ENCODE measurements at regions not wholly inside any gene's neighbourhood (a gene's known extent, or its start where the extent isn't known, plus 50 kb on each side); places are given as distances from the start of the nearest gene placed in this dataset.

DNA sequence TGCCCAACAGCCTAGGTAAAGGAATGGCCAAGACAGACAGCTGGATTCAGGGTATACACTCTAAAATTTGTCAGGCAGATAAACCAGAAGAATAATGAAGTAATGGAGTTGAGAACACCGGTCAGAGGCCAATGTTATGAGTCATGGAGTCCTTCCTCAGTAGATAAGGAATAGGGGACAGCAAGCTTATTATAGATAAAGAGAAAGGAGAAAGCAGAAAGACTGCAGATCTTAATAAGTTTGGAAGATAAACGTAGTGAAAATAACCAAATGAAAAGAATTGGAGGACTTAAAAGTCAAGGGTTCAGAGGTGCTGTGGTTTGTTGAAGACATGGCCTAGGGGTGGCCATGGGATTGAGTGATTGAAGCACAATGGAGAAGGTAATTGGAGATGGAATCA, 63.5 kb upstream of the NFE2L2 start:
- TF ChIP-seq, protein P1, sequence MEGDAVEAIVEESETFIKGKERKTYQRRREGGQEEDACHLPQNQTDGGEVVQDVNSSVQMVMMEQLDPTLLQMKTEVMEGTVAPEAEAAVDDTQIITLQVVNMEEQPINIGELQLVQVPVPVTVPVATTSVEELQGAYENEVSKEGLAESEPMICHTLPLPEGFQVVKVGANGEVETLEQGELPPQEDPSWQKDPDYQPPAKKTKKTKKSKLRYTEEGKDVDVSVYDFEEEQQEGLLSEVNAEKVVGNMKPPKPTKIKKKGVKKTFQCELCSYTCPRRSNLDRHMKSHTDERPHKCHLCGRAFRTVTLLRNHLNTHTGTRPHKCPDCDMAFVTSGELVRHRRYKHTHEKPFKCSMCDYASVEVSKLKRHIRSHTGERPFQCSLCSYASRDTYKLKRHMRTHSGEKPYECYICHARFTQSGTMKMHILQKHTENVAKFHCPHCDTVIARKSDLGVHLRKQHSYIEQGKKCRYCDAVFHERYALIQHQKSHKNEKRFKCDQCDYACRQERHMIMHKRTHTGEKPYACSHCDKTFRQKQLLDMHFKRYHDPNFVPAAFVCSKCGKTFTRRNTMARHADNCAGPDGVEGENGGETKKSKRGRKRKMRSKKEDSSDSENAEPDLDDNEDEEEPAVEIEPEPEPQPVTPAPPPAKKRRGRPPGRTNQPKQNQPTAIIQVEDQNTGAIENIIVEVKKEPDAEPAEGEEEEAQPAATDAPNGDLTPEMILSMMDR (IDR thresholded peaks at IDR 0.05; ENCODE audit: borderline replicate concordance, extremely low read depth, low read length, poor library complexity, severe bottlenecking) = no peak
- TF ChIP-seq EZH2 (IDR thresholded peaks at IDR 0.05; ENCODE audit: borderline replicate concordance, low read depth, low read length, severe bottlenecking) = no peak
